ENCODE measurements at regions not wholly inside any gene's neighbourhood (a gene's known extent, or its start where the extent isn't known, plus 50 kb on each side); places are given as distances from the start of the nearest gene placed in this dataset.

DNA sequence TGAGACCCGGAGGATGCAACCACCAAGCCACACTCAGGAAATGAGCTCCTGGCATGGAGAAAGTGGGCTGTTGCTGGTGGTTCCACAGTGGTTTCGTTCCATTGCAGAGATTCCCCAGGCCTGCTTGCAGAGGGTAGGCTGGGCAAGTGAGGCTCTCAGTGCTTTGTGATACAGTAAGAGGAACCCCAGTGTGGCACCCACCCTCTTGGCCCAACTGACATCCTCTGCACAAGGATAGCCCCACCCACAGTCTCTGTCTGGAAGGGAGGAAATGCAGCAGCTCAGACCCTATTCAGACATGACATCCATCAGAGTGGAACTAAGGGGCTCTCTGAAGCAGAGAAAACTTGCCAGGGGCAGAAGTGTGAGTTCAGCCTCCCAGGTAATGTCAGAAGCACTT, 69.6 kb upstream of the FSTL4 start:
- Histone ChIP-seq H3K9ac (ENCODE audit: low read length) (no peak overlapping the region), H3K4me2 (ENCODE audit: low read length) (no peak overlapping the region), H2AFZ (ENCODE audit: low read depth, low read length) (no peak overlapping the region), H3K9me3 (ENCODE audit: low read length) (no peaks in the 10 kb centered on the region), H3K27ac (ENCODE audit: low read length) (no peak overlapping the region), H4K20me1 (ENCODE audit: insufficient read depth) (no peaks in the 10 kb centered on the region), H3K4me3 (ENCODE audit: low read length) (no peak overlapping the region), H3F3A (ENCODE audit: insufficient read depth, low read length, poor library complexity, severe bottlenecking) (no peaks in the 10 kb centered on the region), H3K27me3 (ENCODE audit: insufficient read depth, low read depth, low read length) (no peaks in the 10 kb centered on the region), H3K36me3 (ENCODE audit: insufficient read depth, low read length) (no peaks in the 10 kb centered on the region), H3K9me2 (ENCODE audit: insufficient read depth, low read length) (no peaks in the 10 kb centered on the region), H3K79me2 (replicated peaks; ENCODE audit: insufficient read depth, low read length) (no peaks in the 10 kb centered on the region)
- TF ChIP-seq TAF1 (IDR thresholded peaks at IDR 0.05; ENCODE audit: low read depth) (no peak), RAD21 (conservative IDR thresholded peaks at IDR 0.05) (no peak), SMC3 (conservative IDR thresholded peaks at IDR 0.05; ENCODE audit: poor library complexity) (no peak)

DNA sequence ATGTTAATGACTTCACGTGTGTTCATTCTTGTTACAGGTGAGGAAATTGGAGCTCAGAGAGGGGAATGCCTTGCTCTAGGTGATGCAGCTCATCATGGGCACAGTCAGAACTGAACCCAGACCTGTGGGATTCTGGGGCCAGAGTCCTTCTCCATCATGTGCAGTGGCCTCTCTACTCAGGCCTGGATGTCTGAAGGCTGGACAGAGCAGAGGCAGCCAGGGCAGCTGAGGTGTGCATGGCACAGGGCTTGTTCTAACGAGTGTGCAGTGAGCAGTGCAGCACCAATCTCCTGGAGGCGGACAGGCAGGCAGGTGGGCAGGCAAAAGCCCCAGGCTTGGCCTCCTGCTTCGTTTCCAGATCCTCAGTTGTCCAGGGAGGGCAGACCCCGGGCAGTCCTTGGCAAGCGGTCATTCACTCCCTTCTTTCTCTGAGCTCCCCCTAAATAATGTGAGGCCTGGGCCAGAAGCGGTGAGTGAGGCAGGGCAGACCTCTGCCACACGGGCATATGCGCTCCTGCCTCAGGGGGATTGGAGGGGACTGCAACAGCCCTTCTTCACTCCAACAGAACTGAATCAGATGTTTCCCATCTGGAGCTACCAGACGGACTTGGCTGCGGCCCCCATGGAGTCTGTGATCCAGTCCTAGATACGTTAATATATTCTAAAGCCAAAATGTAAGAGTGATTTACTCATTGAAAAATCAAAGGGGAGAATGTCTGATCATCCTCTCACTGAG, 68.7 kb upstream of the FSTL4 start:
- no peaks in the 10 kb centered on the region for H3K9me3 ChIP-seq (ENCODE audit: low read length)
- H3K4me3 ChIP-seq (ENCODE audit: low read length), result no peak overlapping the region
- H3K9ac ChIP-seq (ENCODE audit: low read length), result no peak overlapping the region
- H3K4me2 ChIP-seq (ENCODE audit: low read length), result no peak overlapping the region
- H3K27me3 ChIP-seq (ENCODE audit: insufficient read depth, low read depth, low read length), result no peaks in the 10 kb centered on the region
- no peak overlapping the region for H2AFZ ChIP-seq (ENCODE audit: low read depth, low read length)
- H3K36me3 ChIP-seq (ENCODE audit: insufficient read depth, low read length), result no peaks in the 10 kb centered on the region
- no peaks in the 10 kb centered on the region for H3K79me2 ChIP-seq (replicated peaks; ENCODE audit: insufficient read depth, low read length)
- H4K20me1 ChIP-seq (ENCODE audit: insufficient read depth), result no peaks in the 10 kb centered on the region
- no peaks in the 10 kb centered on the region for H3F3A ChIP-seq (ENCODE audit: insufficient read depth, low read length, poor library complexity, severe bottlenecking)
- H3K27ac ChIP-seq (ENCODE audit: low read length), result no peak overlapping the region
- TF ChIP-seq EZH2 (IDR thresholded peaks at IDR 0.05; ENCODE audit: borderline replicate concordance, insufficient read depth, low read length, poor library complexity, severe bottlenecking) (no peak), POLR2AphosphoS5 (IDR thresholded peaks at IDR 0.05) (no peak), TAF1 (IDR thresholded peaks at IDR 0.05; ENCODE audit: low read depth) (no peak)
- no peaks in the 10 kb centered on the region for H3K9me2 ChIP-seq (ENCODE audit: insufficient read depth, low read length)

- no peak overlapping the region for H3K4me3 ChIP-seq (ENCODE audit: low read length)
- H3K9ac ChIP-seq (ENCODE audit: low read length), result no peak overlapping the region
- H3K79me2 ChIP-seq (replicated peaks; ENCODE audit: insufficient read depth, low read length), result no peaks in the 10 kb centered on the region
- no peaks in the 10 kb centered on the region for H4K20me1 ChIP-seq (ENCODE audit: insufficient read depth)
- H3K27me3 ChIP-seq (ENCODE audit: insufficient read depth, low read depth, low read length), result no peaks in the 10 kb centered on the region
- H3K36me3 ChIP-seq (ENCODE audit: insufficient read depth, low read length), result no peaks in the 10 kb centered on the region
- H2AFZ ChIP-seq (ENCODE audit: low read depth, low read length), result no peak overlapping the region
- no peaks in the 10 kb centered on the region for H3K9me2 ChIP-seq (ENCODE audit: insufficient read depth, low read length)
- H3K27ac ChIP-seq (ENCODE audit: low read length), result no peak overlapping the region
- H3F3A ChIP-seq (ENCODE audit: insufficient read depth, low read length, poor library complexity, severe bottlenecking), result no peaks in the 10 kb centered on the region
- H3K4me2 ChIP-seq (ENCODE audit: low read length), result no peak overlapping the region
- TF ChIP-seq EP300 (conservative IDR thresholded peaks at IDR 0.05; ENCODE audit: poor library complexity, severe bottlenecking) (no peak), TAF1 (IDR thresholded peaks at IDR 0.05; ENCODE audit: low read depth) (no peak), POLR2AphosphoS5 (IDR thresholded peaks at IDR 0.05) (no peak)
- no peaks in the 10 kb centered on the region for H3K9me3 ChIP-seq (ENCODE audit: low read length)
Measured at GRCh38 chr5:133679534-133679933, 67.2 kb upstream of the FSTL4 start.

DNA sequence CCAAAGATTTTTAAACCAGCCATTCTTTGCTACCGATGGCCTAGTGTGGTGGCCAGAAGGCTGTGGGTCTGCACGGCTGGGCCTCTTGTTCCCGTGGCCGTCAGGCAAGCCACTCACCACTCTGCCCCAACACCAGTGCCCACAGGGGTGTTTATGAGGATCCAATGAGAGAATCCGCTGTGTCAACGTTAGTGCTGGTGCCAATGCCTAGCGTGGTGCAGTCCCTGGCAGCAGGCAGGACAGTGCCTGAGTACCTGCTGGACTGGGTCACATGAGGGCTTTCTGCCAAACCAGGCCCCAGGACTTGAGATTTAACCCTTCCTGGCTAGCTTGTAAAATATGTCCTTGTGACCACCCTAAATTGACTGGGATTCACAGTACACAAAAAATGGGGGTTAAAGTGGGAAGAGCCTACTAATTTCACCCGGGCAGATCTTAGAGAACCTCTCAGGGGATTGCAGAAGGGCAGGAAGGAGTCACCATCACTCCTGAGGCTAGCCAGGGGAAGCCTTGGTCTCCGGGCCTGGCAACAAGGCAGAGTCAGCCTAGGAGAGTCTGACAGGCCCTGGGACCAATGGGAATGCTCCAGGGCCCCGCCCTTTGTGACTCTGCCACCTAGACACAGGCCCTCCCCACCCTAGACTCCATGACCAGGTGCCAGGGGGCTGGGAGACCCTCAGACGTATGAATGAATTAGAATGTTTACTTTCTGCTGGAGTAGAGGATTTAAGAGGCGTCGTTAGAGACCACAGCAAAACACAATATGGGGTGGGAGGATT, 63.2 kb upstream of the FSTL4 start:
- Histone ChIP-seq H3K36me3 (ENCODE audit: insufficient read depth, low read length) (no peaks in the 10 kb centered on the region), H3K9me2 (ENCODE audit: insufficient read depth, low read length) (no peaks in the 10 kb centered on the region), H3K4me2 (ENCODE audit: low read length) (no peak overlapping the region), H3K9ac (ENCODE audit: low read length) (no peak overlapping the region), H3K79me2 (replicated peaks; ENCODE audit: insufficient read depth, low read length) (no peaks in the 10 kb centered on the region), H4K20me1 (ENCODE audit: insufficient read depth) (no peaks in the 10 kb centered on the region), H3K9me3 (ENCODE audit: low read length) (no peaks in the 10 kb centered on the region), H3K27ac (ENCODE audit: low read length) (no peak overlapping the region), H3K27me3 (ENCODE audit: insufficient read depth, low read depth, low read length) (no peaks in the 10 kb centered on the region), H3K4me3 (ENCODE audit: low read length) (no peak overlapping the region), H2AFZ (ENCODE audit: low read depth, low read length) (no peak overlapping the region), H3F3A (ENCODE audit: insufficient read depth, low read length, poor library complexity, severe bottlenecking) (no peaks in the 10 kb centered on the region)
- TF ChIP-seq MXI1 (conservative IDR thresholded peaks at IDR 0.05; ENCODE audit: poor library complexity, severe bottlenecking) (no peak), TAF1 (IDR thresholded peaks at IDR 0.05; ENCODE audit: low read depth) (no peak), POLR2AphosphoS5 (IDR thresholded peaks at IDR 0.05) (no peak)

Data from neural cell (in vitro differentiated cells).